Loucy (cell line): ENCODE measurements at regions not wholly inside any gene's neighbourhood (a gene's known extent, or its start where the extent isn't known, plus 50 kb on each side); places are given as distances from the start of the nearest gene placed in this dataset.

Experiments used
- H2AFZ ChIP-seq: fragments of 200-600 bp; sonication (generic); 2 replicates; pipeline ENCODE4 v1.6.0; 2016; ENCODE audit warnings: antibody characterized with exemption, mild to moderate bottlenecking, low read length, moderate library complexity
- H3F3A ChIP-seq: fragments of 200-600 bp; 2 replicates; pipeline ENCODE4 v1.6.0; 2016; ENCODE audit warnings: antibody characterized with exemption, low read depth, mild to moderate bottlenecking
- H3K27me3 ChIP-seq: fragments of 200-600 bp; sonication (generic); 2 replicates; pipeline ENCODE4 v1.6.1; 2014; ENCODE audit warnings: low read length, mild to moderate bottlenecking; ENCODE audit not compliant: insufficient read depth, poor library complexity, severe bottlenecking
- H3K36me3 ChIP-seq: fragments of 200-600 bp; sonication (generic); 2 replicates; pipeline ENCODE4 v1.6.1; 2016; ENCODE audit warnings: low read length; ENCODE audit not compliant: insufficient read depth
- H3K4me1 ChIP-seq: fragments of 200-600 bp; sonication (generic); 2 replicates; pipeline ENCODE4 v1.5.1; 2014; ENCODE audit warnings: low read length, mild to moderate bottlenecking; ENCODE audit not compliant: insufficient read depth, poor library complexity, severe bottlenecking
- H3K4me2 ChIP-seq: fragments of 200-600 bp; sonication (generic); 2 replicates; pipeline ENCODE4 v1.6.0; 2014; ENCODE audit warnings: antibody characterized with exemption, low read length, low read depth, mild to moderate bottlenecking; ENCODE audit not compliant: poor library complexity, severe bottlenecking
- H3K4me3 ChIP-seq: fragments of 200-600 bp; sonication (generic); 2 replicates; pipeline ENCODE4 v1.5.1; 2014; ENCODE audit warnings: low read length, mild to moderate bottlenecking, mixed read lengths; ENCODE audit not compliant: poor library complexity, severe bottlenecking
- H3K79me2 ChIP-seq: fragments of 200-600 bp; sonication (generic); 2 replicates; pipeline ENCODE4 v1.6.1; 2014; ENCODE audit warnings: low read length; ENCODE audit not compliant: insufficient read depth
- H3K9ac ChIP-seq: fragments of 200-600 bp; sonication (generic); 2 replicates; pipeline ENCODE4 v1.6.0; 2014; ENCODE audit warnings: mild to moderate bottlenecking, low read depth, low read length, moderate library complexity; ENCODE audit not compliant: poor library complexity, severe bottlenecking
- H3K9me2 ChIP-seq: fragments of 200-600 bp; sonication (generic); replicated peaks from 2 replicates; pipeline ENCODE4 v1.6.1; 2016; ENCODE audit warnings: low read depth, low read length, mixed read lengths
- H3K9me3 ChIP-seq: fragments of 200-600 bp; sonication (generic); 2 replicates; pipeline ENCODE4 v1.6.1; 2014; ENCODE audit warnings: mild to moderate bottlenecking, antibody characterized with exemption, low read length, low read depth; ENCODE audit not compliant: insufficient read depth
- H4K20me1 ChIP-seq: fragments of 200-600 bp; sonication (generic); 2 replicates; pipeline ENCODE4 v1.6.0; 2014; ENCODE audit warnings: antibody characterized with exemption, low read length, mild to moderate bottlenecking; ENCODE audit not compliant: insufficient read depth, poor library complexity, severe bottlenecking
- CTCF ChIP-seq: fragments of 200-600 bp; sonication (generic); conservative IDR thresholded peaks from 2 replicates; pipeline ENCODE4 v1.5.1; 2014; ENCODE audit warnings: mild to moderate bottlenecking, antibody characterized with exemption, low read length
- EZH2phosphoT487 ChIP-seq: fragments of 200-600 bp; IDR thresholded peaks from 2 replicates; pipeline ENCODE4 v1.6.1; 2018; ENCODE audit warnings: antibody characterized with exemption, mild to moderate bottlenecking, moderate library complexity, borderline replicate concordance

- no peak overlapping the region for H3K4me2 ChIP-seq
- no peak overlapping the region for H2AFZ ChIP-seq
- H3F3A ChIP-seq: no peaks in the 10 kb centered on the region
- TF ChIP-seq CTCF (no peak), EZH2phosphoT487 (no peak)
- H3K9me2 ChIP-seq: no peaks in the 10 kb centered on the region
- H3K27me3 ChIP-seq: no peaks in the 10 kb centered on the region
- no peaks in the 10 kb centered on the region for H3K9me3 ChIP-seq
- no peak overlapping the region for H3K4me3 ChIP-seq
- no peaks in the 10 kb centered on the region for H3K36me3 ChIP-seq
- no peaks in the 10 kb centered on the region for H3K4me1 ChIP-seq
- no peak overlapping the region for H3K9ac ChIP-seq
- no peaks in the 10 kb centered on the region for H3K79me2 ChIP-seq
- no peaks in the 10 kb centered on the region for H4K20me1 ChIP-seq
Measured at GRCh38 chr5:100157066-100157465, 378.1 kb upstream of the FAM174A start.

GRCh38 chr5:100148239-100148638 lies 386.9 kb upstream of the FAM174A start:
- Histone ChIP-seq H3K36me3 (no peaks in the 10 kb centered on the region), H3K27me3 (no peaks in the 10 kb centered on the region), H3K9me2 (no peaks in the 10 kb centered on the region), H3K79me2 (no peaks in the 10 kb centered on the region), H3K4me3 (no peak overlapping the region), H2AFZ (no peak overlapping the region), H3K4me1 (no peaks in the 10 kb centered on the region), H3K4me2 (no peak overlapping the region), H4K20me1 (no peaks in the 10 kb centered on the region), H3K9me3 (no peaks in the 10 kb centered on the region), H3K9ac (no peak overlapping the region), H3F3A (no peaks in the 10 kb centered on the region)
- TF ChIP-seq EZH2phosphoT487 (no peak), CTCF (no peak)

- no peak overlapping the region for H3K4me3 ChIP-seq
- H4K20me1 ChIP-seq: no peaks in the 10 kb centered on the region
- no peaks in the 10 kb centered on the region for H3K27me3 ChIP-seq
- H3K79me2 ChIP-seq: no peaks in the 10 kb centered on the region
- TF ChIP-seq EZH2phosphoT487: no peak
- TF ChIP-seq CTCF: no peak
- no peak overlapping the region for H3K9ac ChIP-seq
- no peak overlapping the region for H2AFZ ChIP-seq
- H3K9me3 ChIP-seq: no peaks in the 10 kb centered on the region
- H3K36me3 ChIP-seq: no peaks in the 10 kb centered on the region
- H3K9me2 ChIP-seq: no peaks in the 10 kb centered on the region
- H3K4me2 ChIP-seq: no peak overlapping the region
- H3K4me1 ChIP-seq: no peaks in the 10 kb centered on the region
- H3F3A ChIP-seq: no peaks in the 10 kb centered on the region
Measured at GRCh38 chr5:100142607-100143006, 392.6 kb upstream of the FAM174A start.
